ENCODE measurements at regions not wholly inside any gene's neighbourhood (a gene's known extent, or its start where the extent isn't known, plus 50 kb on each side); places are given as distances from the start of the nearest gene placed in this dataset.

DNA sequence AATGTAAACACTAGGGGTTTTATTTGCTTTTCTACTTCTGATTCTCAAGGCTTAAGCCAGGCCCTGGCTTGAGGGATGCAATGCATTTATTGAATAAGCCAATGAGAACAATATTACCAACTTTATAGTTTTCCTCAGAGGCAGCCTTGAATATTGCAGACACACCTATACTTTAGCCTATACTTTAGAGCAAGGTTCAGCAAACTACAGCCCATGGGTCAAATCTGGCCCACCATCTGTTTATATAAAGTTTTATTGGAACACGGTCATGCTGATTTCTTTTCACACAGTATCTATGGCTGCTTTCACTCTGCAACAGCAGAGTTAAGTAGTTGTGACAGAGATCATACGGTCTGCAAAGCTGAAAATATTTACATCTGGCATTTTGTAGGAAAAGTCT, 50.3 kb upstream of the E2F8 start:
- TF ChIP-seq CTCF (IDR thresholded peaks at IDR 0.05) (no peak), POLR2A (IDR thresholded peaks at IDR 0.05) (no peak)
